Loucy (cell line): ENCODE measurements at regions not wholly inside any gene's neighbourhood (a gene's known extent, or its start where the extent isn't known, plus 50 kb on each side); places are given as distances from the start of the nearest gene placed in this dataset.
"Not testable (repeated sequence)": the region's sequence is repeated elsewhere in the genome, so short reads cannot be mapped to it uniquely, and the experiment has no call there.

Experiments
- H2AFZ ChIP-seq: fragments of 200-600 bp; sonication (generic); 2 replicates; pipeline ENCODE4 v1.6.0; 2016; ENCODE audit warnings: antibody characterized with exemption, mild to moderate bottlenecking, low read length, moderate library complexity
- H3F3A ChIP-seq: fragments of 200-600 bp; 2 replicates; pipeline ENCODE4 v1.6.0; 2016; ENCODE audit warnings: antibody characterized with exemption, low read depth, mild to moderate bottlenecking
- H3K27me3 ChIP-seq: fragments of 200-600 bp; sonication (generic); 2 replicates; pipeline ENCODE4 v1.6.1; 2014; ENCODE audit warnings: low read length, mild to moderate bottlenecking; ENCODE audit not compliant: insufficient read depth, poor library complexity, severe bottlenecking
- H3K36me3 ChIP-seq: fragments of 200-600 bp; sonication (generic); 2 replicates; pipeline ENCODE4 v1.6.1; 2016; ENCODE audit warnings: low read length; ENCODE audit not compliant: insufficient read depth
- H3K4me1 ChIP-seq: fragments of 200-600 bp; sonication (generic); 2 replicates; pipeline ENCODE4 v1.5.1; 2014; ENCODE audit warnings: low read length, mild to moderate bottlenecking; ENCODE audit not compliant: insufficient read depth, poor library complexity, severe bottlenecking
- H3K4me2 ChIP-seq: fragments of 200-600 bp; sonication (generic); 2 replicates; pipeline ENCODE4 v1.6.0; 2014; ENCODE audit warnings: antibody characterized with exemption, low read length, low read depth, mild to moderate bottlenecking; ENCODE audit not compliant: poor library complexity, severe bottlenecking
- H3K4me3 ChIP-seq: fragments of 200-600 bp; sonication (generic); 2 replicates; pipeline ENCODE4 v1.5.1; 2014; ENCODE audit warnings: low read length, mild to moderate bottlenecking, mixed read lengths; ENCODE audit not compliant: poor library complexity, severe bottlenecking
- H3K79me2 ChIP-seq: fragments of 200-600 bp; sonication (generic); 2 replicates; pipeline ENCODE4 v1.6.1; 2014; ENCODE audit warnings: low read length; ENCODE audit not compliant: insufficient read depth
- H3K9ac ChIP-seq: fragments of 200-600 bp; sonication (generic); 2 replicates; pipeline ENCODE4 v1.6.0; 2014; ENCODE audit warnings: mild to moderate bottlenecking, low read depth, low read length, moderate library complexity; ENCODE audit not compliant: poor library complexity, severe bottlenecking
- H3K9me2 ChIP-seq: fragments of 200-600 bp; sonication (generic); replicated peaks from 2 replicates; pipeline ENCODE4 v1.6.1; 2016; ENCODE audit warnings: low read depth, low read length, mixed read lengths
- H3K9me3 ChIP-seq: fragments of 200-600 bp; sonication (generic); 2 replicates; pipeline ENCODE4 v1.6.1; 2014; ENCODE audit warnings: mild to moderate bottlenecking, antibody characterized with exemption, low read length, low read depth; ENCODE audit not compliant: insufficient read depth
- H4K20me1 ChIP-seq: fragments of 200-600 bp; sonication (generic); 2 replicates; pipeline ENCODE4 v1.6.0; 2014; ENCODE audit warnings: antibody characterized with exemption, low read length, mild to moderate bottlenecking; ENCODE audit not compliant: insufficient read depth, poor library complexity, severe bottlenecking

GRCh38 chr15:20221063-20221462, 320.5 kb downstream of the GOLGA6L6 start:
- not testable (repeated sequence) for H4K20me1 ChIP-seq, H3K4me1 ChIP-seq, H3F3A ChIP-seq, H3K9me3 ChIP-seq, H3K36me3 ChIP-seq, H3K9ac ChIP-seq, H3K9me2 ChIP-seq, H3K27me3 ChIP-seq, H3K79me2 ChIP-seq, H2AFZ ChIP-seq, H3K4me3 ChIP-seq, H3K4me2 ChIP-seq

- not testable (repeated sequence) for H3K4me3 ChIP-seq, H3K4me1 ChIP-seq, H3K36me3 ChIP-seq, H3K9me2 ChIP-seq, H3K79me2 ChIP-seq, H3K9me3 ChIP-seq, H4K20me1 ChIP-seq, H3K27me3 ChIP-seq, H2AFZ ChIP-seq, H3K4me2 ChIP-seq, H3F3A ChIP-seq, H3K9ac ChIP-seq
These were observed 322.4 kb downstream of the GOLGA6L6 start for GRCh38 chr15:20219171-20219570.

GRCh38 chr15:20215700-20216099, 325.9 kb downstream of the GOLGA6L6 start:
- H3K4me2 ChIP-seq, H4K20me1 ChIP-seq, H3K4me1 ChIP-seq, H2AFZ ChIP-seq, H3K36me3 ChIP-seq, H3K4me3 ChIP-seq, H3F3A ChIP-seq, H3K9me2 ChIP-seq, H3K9ac ChIP-seq, H3K79me2 ChIP-seq, H3K9me3 ChIP-seq, H3K27me3 ChIP-seq: not testable (repeated sequence)

GRCh38 chr15:20214101-20214500, 327.5 kb downstream of the GOLGA6L6 start:
- H3K9ac ChIP-seq, H3K4me2 ChIP-seq, H3K4me1 ChIP-seq, H3K79me2 ChIP-seq, H3K9me3 ChIP-seq, H3F3A ChIP-seq, H3K9me2 ChIP-seq, H3K27me3 ChIP-seq, H4K20me1 ChIP-seq, H2AFZ ChIP-seq, H3K36me3 ChIP-seq, H3K4me3 ChIP-seq: not testable (repeated sequence)

GRCh38 chr15:20211508-20211907, 330.1 kb downstream of the GOLGA6L6 start:
- not testable (repeated sequence) for H3K4me3 ChIP-seq, H2AFZ ChIP-seq, H3K36me3 ChIP-seq, H3F3A ChIP-seq, H3K79me2 ChIP-seq, H3K9ac ChIP-seq, H3K27me3 ChIP-seq, H3K4me2 ChIP-seq, H3K9me2 ChIP-seq, H4K20me1 ChIP-seq, H3K4me1 ChIP-seq, H3K9me3 ChIP-seq

GRCh38 chr15:20209973-20210372, 331.6 kb downstream of the GOLGA6L6 start:
- not testable (repeated sequence) for H3K4me2 ChIP-seq, H3K9me2 ChIP-seq, H3F3A ChIP-seq, H3K36me3 ChIP-seq, H3K9me3 ChIP-seq, H3K79me2 ChIP-seq, H3K4me3 ChIP-seq, H3K4me1 ChIP-seq, H3K9ac ChIP-seq, H2AFZ ChIP-seq, H4K20me1 ChIP-seq, H3K27me3 ChIP-seq

GRCh38 chr15:20207607-20208006, 334.0 kb downstream of the GOLGA6L6 start:
- H3K27me3 ChIP-seq, H3K4me3 ChIP-seq, H3K9me2 ChIP-seq, H2AFZ ChIP-seq, H3K9ac ChIP-seq, H4K20me1 ChIP-seq, H3K79me2 ChIP-seq, H3F3A ChIP-seq, H3K4me1 ChIP-seq, H3K36me3 ChIP-seq, H3K4me2 ChIP-seq, H3K9me3 ChIP-seq: not testable (repeated sequence)

GRCh38 chr15:20207198-20207597, 334.4 kb downstream of the GOLGA6L6 start:
- not testable (repeated sequence) for H3K36me3 ChIP-seq, H3K27me3 ChIP-seq, H3K9me2 ChIP-seq, H3K79me2 ChIP-seq, H3F3A ChIP-seq, H4K20me1 ChIP-seq, H2AFZ ChIP-seq, H3K9ac ChIP-seq, H3K4me3 ChIP-seq, H3K4me1 ChIP-seq, H3K9me3 ChIP-seq, H3K4me2 ChIP-seq
